ENCODE measurements at regions not wholly inside any gene's neighbourhood (a gene's known extent, or its start where the extent isn't known, plus 50 kb on each side); places are given as distances from the start of the nearest gene placed in this dataset.

DNA sequence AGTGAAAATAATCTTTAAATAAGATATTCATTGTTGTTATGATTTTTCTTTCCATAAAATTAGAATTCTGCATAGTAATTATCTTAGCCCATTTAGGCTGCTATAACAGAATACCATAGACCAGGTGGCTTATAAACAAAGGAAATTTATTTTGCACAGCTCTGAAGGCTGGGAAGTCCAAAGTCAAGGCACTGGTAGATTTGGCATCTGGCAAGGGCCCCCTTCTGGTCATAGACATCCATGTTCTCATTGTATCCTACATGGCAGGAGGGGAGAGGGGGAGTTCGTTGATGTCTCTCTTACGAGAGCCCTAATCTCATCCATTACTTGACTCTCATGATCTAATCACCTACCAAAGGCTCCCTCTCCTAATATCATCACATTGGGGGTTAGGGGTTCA, 175.0 kb upstream of the CCN2 start:
- no peak for TF ChIP-seq CTCF (IDR thresholded peaks at IDR 0.05)
- no peak for TF ChIP-seq POLR2A (IDR thresholded peaks at IDR 0.05)
- TF ChIP-seq POLR2AphosphoS5 (IDR thresholded peaks at IDR 0.05), result no peak

All from stomach (tissue), 4 donors.